HepG2 (cell line): ENCODE measurements at regions not wholly inside any gene's neighbourhood (a gene's known extent, or its start where the extent isn't known, plus 50 kb on each side); places are given as distances from the start of the nearest gene placed in this dataset.

ENCODE experiments used
- KLF6 ChIP-seq: IDR thresholded peaks from 2 replicates; pipeline ENCODE4 v1.8.0; 2016; ENCODE audit warnings: missing biosample characterization, missing genetic modification reagents
- MAFK ChIP-seq, 2 experiments: IDR thresholded peaks in 1 of 2; conservative IDR thresholded peaks in 1 of 2; 2 replicates each; pipeline ENCODE4 v1.6.1; 2011; ENCODE audit warnings: improper control_type of control experiment in 2 of 2, low read length in 2 of 2
- RAD21 ChIP-seq: fragments of 450-650 bp; formaldehyde crosslinking; IDR thresholded peaks from 2 replicates; pipeline ENCODE4 v1.5.0; 2020; ENCODE audit warnings: mild to moderate bottlenecking
- REPIN1 ChIP-seq: sonication (generic); formaldehyde crosslinking; IDR thresholded peaks from 2 replicates; pipeline ENCODE4 v1.8.0; 2022; ENCODE audit warnings: missing genetic modification reagents, low read depth, mild to moderate bottlenecking, borderline replicate concordance
- TARDBP ChIP-seq: sonication (generic); formaldehyde crosslinking; IDR thresholded peaks from 2 replicates; pipeline ENCODE4 v1.8.0; 2022; ENCODE audit warnings: mild to moderate bottlenecking, missing genetic modification reagents
- ZFP36L2 ChIP-seq: sonication (generic); formaldehyde crosslinking; IDR thresholded peaks from 2 replicates; pipeline ENCODE4 v1.4.0; 2020; ENCODE audit warnings: missing genetic modification reagents
- ZNF274 ChIP-seq: sonication (generic); formaldehyde crosslinking; IDR thresholded peaks from 2 replicates; pipeline ENCODE4 v1.5.1; 2020; ENCODE audit warnings: mild to moderate bottlenecking, missing genetic modification reagents
- TF ChIP-seq, protein P1 (sequence below): sonication (generic); formaldehyde crosslinking; IDR thresholded peaks from 2 replicates; pipeline ENCODE4 v1.4.0; 2020; ENCODE audit warnings: missing genetic modification reagents, mild to moderate bottlenecking, borderline replicate concordance
- TF ChIP-seq, protein P2 (sequence below): sonication (generic); formaldehyde crosslinking; conservative IDR thresholded peaks from 2 replicates; pipeline ENCODE4 v1.4.0; 2020; ENCODE audit warnings: missing genetic modification reagents

DNA sequence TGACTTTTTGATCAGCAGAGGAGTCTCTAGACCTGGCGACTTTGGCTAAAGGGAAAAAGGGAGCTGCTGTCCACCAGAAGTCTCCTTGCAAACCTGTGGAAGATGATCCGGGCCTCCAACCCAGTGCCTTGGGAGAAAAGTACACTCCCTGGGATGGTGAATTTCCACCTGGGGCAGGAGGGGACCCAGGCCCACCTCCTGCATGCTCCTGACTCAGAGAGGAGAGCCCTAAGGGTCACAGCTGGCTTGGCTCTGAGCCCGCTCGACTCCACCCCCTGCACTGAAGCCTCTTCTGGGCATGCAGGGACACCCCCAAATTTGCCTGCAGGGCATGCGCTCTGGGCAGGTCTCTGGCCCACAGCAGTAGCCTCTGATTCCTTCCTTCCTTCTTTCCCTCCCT is 66.5 kb downstream of the PDCL3 start:
- TF ChIP-seq MAFK (conservative IDR thresholded peaks at IDR 0.05 in 1 of 2, IDR thresholded peaks at IDR 0.05 in 1 of 2; ENCODE audit: low read length in 2 of 2) = no peak
- TF ChIP-seq, protein P1, sequence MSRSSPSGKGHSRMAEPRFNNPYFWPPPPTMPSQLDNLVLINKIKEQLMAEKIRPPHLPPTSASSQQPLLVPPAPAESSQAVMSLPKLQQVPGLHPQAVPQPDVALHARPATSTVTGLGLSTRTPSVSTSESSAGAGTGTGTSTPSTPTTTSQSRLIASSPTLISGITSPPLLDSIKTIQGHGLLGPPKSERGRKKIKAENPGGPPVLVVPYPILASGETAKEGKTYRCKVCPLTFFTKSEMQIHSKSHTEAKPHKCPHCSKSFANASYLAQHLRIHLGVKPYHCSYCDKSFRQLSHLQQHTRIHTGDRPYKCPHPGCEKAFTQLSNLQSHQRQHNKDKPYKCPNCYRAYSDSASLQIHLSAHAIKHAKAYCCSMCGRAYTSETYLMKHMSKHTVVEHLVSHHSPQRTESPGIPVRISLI (CRISPR knock-in tag) = no peak
- no peak for TF ChIP-seq ZFP36L2 (CRISPR knock-in tag)
- no peak for TF ChIP-seq RAD21
- TF ChIP-seq TARDBP (CRISPR knock-in tag) = no peak
- TF ChIP-seq, protein P2, sequence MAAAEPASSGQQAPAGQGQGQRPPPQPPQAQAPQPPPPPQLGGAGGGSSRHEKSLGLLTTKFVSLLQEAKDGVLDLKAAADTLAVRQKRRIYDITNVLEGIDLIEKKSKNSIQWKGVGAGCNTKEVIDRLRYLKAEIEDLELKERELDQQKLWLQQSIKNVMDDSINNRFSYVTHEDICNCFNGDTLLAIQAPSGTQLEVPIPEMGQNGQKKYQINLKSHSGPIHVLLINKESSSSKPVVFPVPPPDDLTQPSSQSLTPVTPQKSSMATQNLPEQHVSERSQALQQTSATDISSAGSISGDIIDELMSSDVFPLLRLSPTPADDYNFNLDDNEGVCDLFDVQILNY = no peak
- no peak for TF ChIP-seq REPIN1 (CRISPR knock-in tag)
- no peak for TF ChIP-seq KLF6 (CRISPR knock-in tag)
- no peak for TF ChIP-seq ZNF274 (CRISPR knock-in tag)
